Cardiac fibroblast (primary cell): ENCODE measurements at regions not wholly inside any gene's neighbourhood (a gene's known extent, or its start where the extent isn't known, plus 50 kb on each side); places are given as distances from the start of the nearest gene placed in this dataset.
A peak's percentile ranks its signal among the peaks of the same experiment; 100 is the strongest.

Source experiments
- DNase-seq, 2 donors: peaks; one replicate each; pipeline versions ENCODE4 v3.0.0 to v3.0.0-alpha.2; 2010; ENCODE audit warnings: low read depth in 2 of 2
- H3K4me3 ChIP-seq, 2 donors: replicated peaks in 1 of 2; 1 replicate in 1 of 2; 2 replicates in 1 of 2; pipeline ENCODE4 v1.5.1; 2011; ENCODE audit warnings: low read depth in 2 of 2, low read length in 2 of 2, mild to moderate bottlenecking in 2 of 2, moderate library complexity in 1 of 2
- TF ChIP-seq, protein P1 (sequence below): IDR thresholded peaks from one replicate; pipeline ENCODE4 v1.5.1; 2011; ENCODE audit warnings: low read depth, mild to moderate bottlenecking, low read length, inconsistent platforms

DNA sequence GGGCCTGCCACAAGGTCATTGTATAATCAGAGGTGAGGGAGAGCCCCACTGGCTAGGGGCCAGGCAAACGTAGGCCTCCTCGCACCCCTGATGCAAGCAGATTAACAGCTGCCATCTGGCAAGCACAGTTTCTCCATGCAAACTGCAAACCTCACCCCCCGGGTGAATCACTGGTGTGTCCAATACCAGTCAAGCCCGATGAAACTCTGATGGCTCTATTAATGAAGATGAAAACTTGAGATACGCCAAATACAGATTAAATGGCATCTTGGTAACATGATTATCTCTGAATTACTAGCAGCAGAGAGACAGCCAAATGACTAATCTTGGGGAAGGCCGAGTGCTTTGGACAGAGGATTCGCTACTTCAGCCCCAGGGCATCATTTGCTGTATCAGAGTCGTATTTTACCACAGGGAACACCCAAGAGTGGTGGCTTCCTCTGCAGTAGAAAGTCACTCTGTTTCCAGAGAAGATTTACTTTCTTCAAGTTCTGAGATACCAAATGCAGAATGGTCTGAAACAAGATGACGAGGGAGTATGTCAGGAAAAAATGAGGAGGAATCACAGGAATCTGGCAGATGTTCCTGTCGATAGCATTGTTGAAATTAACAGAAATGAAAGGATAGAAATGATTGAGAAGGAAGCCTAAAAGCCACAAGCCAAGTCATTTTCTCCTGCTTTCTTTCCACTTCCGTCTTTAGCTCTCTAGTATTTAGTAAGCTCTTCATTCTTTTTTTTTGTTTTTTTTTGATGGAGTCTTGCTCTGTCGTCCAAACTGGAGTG is 96.2 kb upstream of the NR2F2 start:
- H3K4me3 ChIP-seq = no peak overlapping the region
- peak; percentile 12 to 48 for DNase-seq
- TF ChIP-seq, protein P1, sequence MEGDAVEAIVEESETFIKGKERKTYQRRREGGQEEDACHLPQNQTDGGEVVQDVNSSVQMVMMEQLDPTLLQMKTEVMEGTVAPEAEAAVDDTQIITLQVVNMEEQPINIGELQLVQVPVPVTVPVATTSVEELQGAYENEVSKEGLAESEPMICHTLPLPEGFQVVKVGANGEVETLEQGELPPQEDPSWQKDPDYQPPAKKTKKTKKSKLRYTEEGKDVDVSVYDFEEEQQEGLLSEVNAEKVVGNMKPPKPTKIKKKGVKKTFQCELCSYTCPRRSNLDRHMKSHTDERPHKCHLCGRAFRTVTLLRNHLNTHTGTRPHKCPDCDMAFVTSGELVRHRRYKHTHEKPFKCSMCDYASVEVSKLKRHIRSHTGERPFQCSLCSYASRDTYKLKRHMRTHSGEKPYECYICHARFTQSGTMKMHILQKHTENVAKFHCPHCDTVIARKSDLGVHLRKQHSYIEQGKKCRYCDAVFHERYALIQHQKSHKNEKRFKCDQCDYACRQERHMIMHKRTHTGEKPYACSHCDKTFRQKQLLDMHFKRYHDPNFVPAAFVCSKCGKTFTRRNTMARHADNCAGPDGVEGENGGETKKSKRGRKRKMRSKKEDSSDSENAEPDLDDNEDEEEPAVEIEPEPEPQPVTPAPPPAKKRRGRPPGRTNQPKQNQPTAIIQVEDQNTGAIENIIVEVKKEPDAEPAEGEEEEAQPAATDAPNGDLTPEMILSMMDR = no peak

DNA sequence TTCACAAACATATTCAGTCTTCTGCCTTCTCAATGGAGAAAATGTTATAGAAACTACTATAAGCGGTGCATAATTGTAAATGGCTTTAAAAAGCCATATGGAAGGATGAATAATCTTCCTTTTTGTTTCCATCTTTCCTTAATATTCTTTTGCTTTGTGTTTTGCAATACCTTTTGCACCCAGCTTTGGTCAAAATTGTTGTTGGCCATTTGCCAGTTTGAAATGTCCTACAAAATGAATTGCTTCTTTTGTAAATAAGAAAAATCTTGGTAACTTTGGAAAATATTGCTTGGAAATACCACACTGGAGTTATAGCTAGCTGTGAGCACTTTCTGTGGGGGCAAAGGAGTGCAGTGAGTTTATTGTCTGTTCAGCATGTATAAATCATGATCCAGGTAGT is 93.5 kb upstream of the NR2F2 start:
- peak; percentile 25 to 46 for DNase-seq
- TF ChIP-seq, protein P1 = no peak
- H3K4me3 ChIP-seq = no peak overlapping the region

DNA sequence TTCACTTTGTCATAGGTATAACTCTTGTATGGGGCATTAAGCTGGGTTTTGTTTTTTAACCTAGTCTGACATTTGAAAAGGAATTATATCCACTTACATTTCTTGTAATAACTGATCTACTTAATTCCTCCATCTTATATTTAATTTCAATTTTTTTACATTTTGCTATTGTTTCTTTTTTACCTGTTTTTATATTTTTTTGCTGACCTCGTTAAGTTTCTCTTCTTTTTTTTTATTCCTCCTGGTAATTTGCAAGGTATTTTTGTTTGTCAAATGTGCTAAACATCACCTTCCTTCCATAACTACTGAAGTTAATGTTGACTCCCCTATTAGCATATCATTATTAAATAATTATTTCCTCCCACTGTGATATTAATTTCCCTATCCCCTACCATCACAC is 87.7 kb upstream of the NR2F2 start:
- DNase-seq = no peak
- TF ChIP-seq, protein P1 = no peak
- H3K4me3 ChIP-seq = no peak overlapping the region

DNA sequence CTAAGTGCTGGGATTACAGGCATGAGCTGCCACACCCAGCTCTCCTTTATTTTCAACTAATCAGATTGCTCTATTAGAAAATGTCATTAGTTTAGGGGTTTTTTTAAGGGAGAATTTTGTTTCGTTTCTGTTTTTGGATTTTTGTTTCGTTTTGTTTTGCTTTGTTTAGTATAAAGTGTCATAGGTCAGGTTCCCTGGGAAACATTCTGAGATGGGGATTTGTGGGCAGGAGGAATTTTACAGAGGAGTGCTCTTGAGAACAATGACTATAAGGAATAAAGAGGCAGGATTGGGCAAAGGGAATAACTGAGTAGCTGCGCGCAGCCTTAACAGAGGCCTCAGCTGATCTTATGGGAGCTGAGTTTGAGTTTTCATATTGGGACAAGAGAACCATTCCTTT is 86.8 kb upstream of the NR2F2 start:
- no peak for DNase-seq
- no peak overlapping the region for H3K4me3 ChIP-seq
- TF ChIP-seq, protein P1 = no peak

DNA sequence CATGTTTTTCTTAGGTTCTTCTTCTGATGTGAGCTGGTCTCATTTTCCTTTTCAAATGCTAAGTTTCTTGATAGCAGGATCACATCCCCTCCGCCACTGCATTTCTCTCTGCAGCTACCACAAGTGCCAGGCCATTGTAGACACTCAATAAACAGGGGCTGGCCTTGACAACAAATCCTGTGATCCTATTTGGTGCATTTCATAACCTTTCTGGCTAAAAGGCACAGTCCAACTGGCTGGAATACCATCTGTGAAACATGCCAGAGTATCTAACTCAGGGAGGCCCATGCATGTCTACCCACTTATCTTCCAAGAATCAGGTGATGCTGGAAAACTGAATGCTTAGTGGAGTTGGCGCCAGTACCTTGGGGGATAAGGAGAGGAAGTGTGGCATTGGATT is 85.2 kb upstream of the NR2F2 start:
- no peak overlapping the region for H3K4me3 ChIP-seq
- TF ChIP-seq, protein P1 = no peak
- DNase-seq = no peak

DNA sequence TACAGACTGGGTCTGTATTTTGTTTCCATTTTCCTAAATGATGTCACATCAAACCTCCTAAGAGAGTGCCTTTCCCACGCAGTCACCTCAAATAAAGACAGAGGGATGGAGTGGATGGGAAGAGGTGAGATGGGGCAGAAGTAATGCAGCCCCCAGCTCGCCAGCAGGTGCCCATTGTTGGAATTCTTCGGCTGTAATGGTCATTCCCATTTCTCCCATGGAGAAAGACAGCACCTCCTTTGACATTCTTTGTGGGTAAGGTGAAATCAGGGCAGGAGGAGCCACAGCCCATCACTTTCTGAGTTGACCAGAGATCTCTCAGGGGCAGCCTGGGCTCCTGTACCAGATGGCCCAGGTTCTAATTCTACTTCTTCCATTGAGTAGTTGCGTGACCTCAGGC is 84.4 kb upstream of the NR2F2 start:
- TF ChIP-seq, protein P1 = no peak
- no peak for DNase-seq
- H3K4me3 ChIP-seq = no peak overlapping the region
